Neuronal stem cell (in vitro differentiated cells): ENCODE measurements at regions not wholly inside any gene's neighbourhood (a gene's known extent, or its start where the extent isn't known, plus 50 kb on each side); places are given as distances from the start of the nearest gene placed in this dataset.
A peak's percentile ranks its signal among the peaks of the same experiment; 100 is the strongest.

Source experiments
- DNase-seq: peaks from one replicate; pipeline ENCODE4 v3.0.0-alpha.2; 2013; ENCODE audit warnings: low spot score
- H2AFZ ChIP-seq: one replicate; pipeline ENCODE4 v1.6.1; 2013; ENCODE audit warnings: mild to moderate bottlenecking, low read length, inconsistent platforms
- H2AK5ac ChIP-seq: 2 replicates; pipeline ENCODE4 v1.6.1; 2013; ENCODE audit warnings: low read depth, mild to moderate bottlenecking, inconsistent platforms, low read length, moderate library complexity, mixed read lengths
- H2BK120ac ChIP-seq: 2 replicates; pipeline ENCODE4 v1.6.1; 2013; ENCODE audit warnings: low read depth, mild to moderate bottlenecking, inconsistent platforms, low read length, moderate library complexity, mixed read lengths
- H2BK12ac ChIP-seq: one replicate; pipeline ENCODE4 v1.6.1; 2013; ENCODE audit warnings: low read length, inconsistent platforms
- H2BK15ac ChIP-seq: 2 replicates; pipeline ENCODE4 v1.6.1; 2013; ENCODE audit warnings: mild to moderate bottlenecking, low read length, inconsistent platforms, mixed read lengths
- H2BK5ac ChIP-seq: one replicate; pipeline ENCODE4 v1.6.1; 2013; ENCODE audit warnings: inconsistent platforms, mild to moderate bottlenecking, low read length, moderate library complexity
- H3K14ac ChIP-seq: one replicate; pipeline ENCODE4 v1.6.1; 2013; ENCODE audit warnings: low read length, inconsistent platforms
- H3K18ac ChIP-seq: 2 replicates; pipeline ENCODE4 v1.6.1; 2013; ENCODE audit warnings: low read length, inconsistent platforms
- H3K23ac ChIP-seq: 2 replicates; pipeline ENCODE4 v1.6.1; 2013; ENCODE audit warnings: low read depth, mild to moderate bottlenecking, mixed read lengths, low read length, inconsistent platforms; ENCODE audit not compliant: poor library complexity
- H3K27ac ChIP-seq: replicated peaks from 3 replicates; pipeline ENCODE4 v1.5.1; 2013; ENCODE audit warnings: low read length, inconsistent platforms
- H3K27me3 ChIP-seq, 3 experiments: 2 replicates each; pipeline ENCODE4 v1.6.1; 2013; ENCODE audit warnings: low read length in 3 of 3, mild to moderate bottlenecking in 2 of 3, inconsistent platforms in 1 of 3, low read depth in 1 of 3, mixed read lengths in 1 of 3, moderate library complexity in 1 of 3; ENCODE audit not compliant: control insufficient read depth in 3 of 3, insufficient read depth in 3 of 3
- H3K36me3 ChIP-seq, 2 donors: replicated peaks in 1 of 2; 2 replicates each; pipeline ENCODE4 v1.6.1; 2013; ENCODE audit warnings: low read length in 2 of 2; ENCODE audit not compliant: control insufficient read depth in 2 of 2, insufficient read depth in 2 of 2
- H3K4ac ChIP-seq: 2 replicates; pipeline ENCODE4 v1.6.1; 2013; ENCODE audit warnings: inconsistent platforms, mild to moderate bottlenecking, low read length, moderate library complexity
- H3K4me1 ChIP-seq, 2 donors: 1 replicate in 1 of 2; 2 replicates in 1 of 2; pipeline ENCODE4 v1.6.1; 2013; ENCODE audit warnings: low read length in 2 of 2, low read depth in 1 of 2; ENCODE audit not compliant: control insufficient read depth in 2 of 2, insufficient read depth in 1 of 2
- H3K4me2 ChIP-seq: one replicate; pipeline ENCODE4 v1.6.1; 2013; ENCODE audit warnings: mild to moderate bottlenecking, low read length, inconsistent platforms; ENCODE audit not compliant: insufficient read depth, poor library complexity, severe bottlenecking
- H3K4me3 ChIP-seq, 2 donors: 2 replicates each; pipeline ENCODE4 v1.5.1; 2013; ENCODE audit warnings: low read length in 2 of 2, mild to moderate bottlenecking in 2 of 2, inconsistent platforms in 1 of 2, moderate library complexity in 1 of 2
- H3K79me1 ChIP-seq: one replicate; pipeline ENCODE4 v1.6.1; 2013; ENCODE audit warnings: low read depth, mild to moderate bottlenecking, inconsistent platforms, low read length, moderate library complexity
- H3K9ac ChIP-seq: one replicate; pipeline ENCODE4 v1.6.1; 2013; ENCODE audit warnings: mild to moderate bottlenecking, low read depth, low read length, inconsistent platforms; ENCODE audit not compliant: poor library complexity
- H3K9me3 ChIP-seq, 2 donors: replicated peaks in 1 of 2; 2 replicates each; pipeline versions ENCODE3 to v1.6.1; 2013; ENCODE audit warnings: low read length in 2 of 2, mild to moderate bottlenecking in 2 of 2, inconsistent platforms in 1 of 2, low read depth in 1 of 2, mixed read lengths in 1 of 2, moderate library complexity in 1 of 2; ENCODE audit not compliant: control insufficient read depth in 2 of 2, insufficient read depth in 1 of 2
- H4K8ac ChIP-seq: one replicate; pipeline ENCODE4 v1.6.1; 2013; ENCODE audit warnings: low read depth, mild to moderate bottlenecking, inconsistent platforms, low read length, moderate library complexity
- H4K91ac ChIP-seq: one replicate; pipeline ENCODE4 v1.6.1; 2013; ENCODE audit warnings: low read length, low read depth, mild to moderate bottlenecking, inconsistent platforms; ENCODE audit not compliant: poor library complexity
- WGBS, 2 donors: extraction: QIAGEN DNeasy Blood & Tissue Kit; methylation state at CpG; one replicate each; pipeline ENCODE4 v1.1.7; 2013; ENCODE audit warnings: missing lambda C conversion rate in 2 of 2, mixed read lengths in 1 of 2; ENCODE audit not compliant: insufficient read length in 2 of 2, insufficient replicate concordance in 1 of 2; ENCODE audit errors: extremely low coverage in 2 of 2; 5-methylcytosine and 5-hydroxymethylcytosine counted together

DNA sequence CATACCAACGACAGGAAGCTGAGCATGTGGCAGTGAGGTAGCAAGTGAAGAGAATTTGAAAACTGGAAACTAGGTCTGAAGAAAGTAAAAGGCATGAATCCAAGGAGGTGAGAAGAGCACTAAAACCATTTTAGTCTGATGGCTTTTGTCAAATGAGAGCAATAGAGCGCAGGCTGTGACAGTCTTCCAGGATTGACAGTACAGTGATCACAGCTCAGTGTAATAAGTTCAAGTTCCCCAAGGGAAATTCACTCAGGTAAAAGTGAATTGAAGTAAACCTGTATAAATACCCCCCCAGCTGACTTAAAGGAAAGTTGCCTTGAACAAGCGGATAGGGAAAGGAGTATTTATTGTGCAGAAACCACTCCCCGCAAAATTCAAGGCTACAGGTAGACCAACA is 224.2 kb upstream of the CRBN start:
- Histone ChIP-seq H3K18ac (no peak overlapping the region), H3K36me3 (peaks cover 0 to 2% of the 10 kb centered on the region in 2 donors), H2AK5ac (no peak overlapping the region), H3K79me1 (no peaks in the 10 kb centered on the region), H3K27me3 (peaks cover 0 to 2% (median 0%) of the 10 kb centered on the region in 3 experiments), H4K91ac (no peak overlapping the region), H3K27ac (no peak overlapping the region), H3K23ac (no peak overlapping the region), H3K4me2 (no peak overlapping the region), H2AFZ (no peak overlapping the region), H2BK15ac (no peak overlapping the region), H3K4me3 (no peak overlapping the region), H3K14ac (no peak overlapping the region), H3K9me3 (peaks cover 10 to 14% of the 10 kb centered on the region in 2 donors), H4K8ac (no peak overlapping the region), H3K4ac (no peak overlapping the region), H3K9ac (no peak overlapping the region), H2BK12ac (no peak overlapping the region), H2BK5ac (no peak overlapping the region), H2BK120ac (no peak overlapping the region), H3K4me1 (peaks cover 3 to 8% of the 10 kb centered on the region in 2 donors)
- DNase-seq, result no peak
- WGBS, 2 donors, result no CpG with 5 or more reads among the region's 4 CpGs

DNA sequence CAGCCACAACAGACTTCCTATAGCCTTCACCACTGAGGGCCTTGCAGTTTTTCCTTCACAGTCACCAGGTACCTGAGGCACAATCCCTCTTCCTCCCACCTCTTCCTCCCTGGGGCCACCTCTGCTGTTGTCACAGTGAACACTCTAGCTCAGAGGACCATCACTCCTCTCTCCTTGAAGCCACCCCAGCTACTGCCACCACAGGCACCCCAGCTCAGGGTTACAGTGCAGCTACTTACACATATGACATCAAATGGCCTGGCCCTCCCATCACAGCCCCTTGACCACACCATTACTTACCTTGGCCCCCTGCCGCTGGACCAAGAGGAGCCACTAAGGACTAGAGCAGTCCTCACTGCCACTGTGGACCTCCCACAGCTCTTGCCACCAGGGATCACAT is 213.5 kb upstream of the CRBN start:
- Histone ChIP-seq H3K14ac (no peak overlapping the region), H3K79me1 (no peaks in the 10 kb centered on the region), H2BK120ac (no peak overlapping the region), H3K4me3 (no peak overlapping the region), H3K9ac (no peak overlapping the region), H3K4me2 (no peak overlapping the region), H2BK15ac (peak overlapping the region; percentile 27), H3K27me3 (no peaks in the 10 kb centered on the region), H3K9me3 (peaks cover 0 to 4% of the 10 kb centered on the region in 2 donors), H3K4me1 (peaks cover 2 to 12% of the 10 kb centered on the region in 2 donors), H2BK5ac (no peak overlapping the region), H2BK12ac (no peak overlapping the region), H3K4ac (no peak overlapping the region), H3K27ac (no peak overlapping the region), H3K23ac (peak overlapping the region; percentile 32), H3K18ac (peak overlapping the region; percentile 31), H2AFZ (peak overlapping the region; percentile 61), H3K36me3 (no peaks in the 10 kb centered on the region), H4K91ac (no peak overlapping the region), H2AK5ac (peak overlapping the region; percentile 23), H4K8ac (peak overlapping the region; percentile 66)
- no CpG with 5 or more reads among the region's 1 CpG for WGBS, 2 donors
- DNase-seq, result no peak

DNA sequence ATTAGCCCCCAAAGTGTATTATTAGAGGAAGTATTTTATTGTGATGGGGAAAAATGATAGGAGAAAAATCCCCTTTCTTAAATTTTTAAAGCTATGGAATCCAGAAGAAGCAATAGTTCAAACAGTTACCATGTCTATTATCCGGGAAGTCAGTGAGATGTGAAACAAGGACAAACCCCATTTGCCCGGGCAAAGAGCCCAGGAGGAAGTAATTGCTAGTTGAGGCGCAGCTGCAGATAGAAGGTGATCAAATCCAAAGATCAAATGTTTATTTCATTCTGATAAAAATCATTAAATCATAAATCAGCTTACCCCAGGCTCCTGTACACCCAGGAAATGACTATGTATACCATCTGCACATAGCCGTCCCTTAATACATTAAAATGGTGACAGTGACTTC is 204.0 kb upstream of the CRBN start:
- Histone ChIP-seq H3K9ac (no peak overlapping the region), H3K79me1 (no peaks in the 10 kb centered on the region), H3K9me3 (no peaks in the 10 kb centered on the region), H2BK15ac (no peak overlapping the region), H3K4me2 (no peak overlapping the region), H3K27ac (no peak overlapping the region), H4K91ac (no peak overlapping the region), H3K4me3 (no peak overlapping the region), H3K4ac (no peak overlapping the region), H4K8ac (no peak overlapping the region), H3K4me1 (no peaks in the 10 kb centered on the region), H3K36me3 (no peaks in the 10 kb centered on the region), H2BK5ac (no peak overlapping the region), H2BK120ac (no peak overlapping the region), H3K18ac (no peak overlapping the region), H2BK12ac (no peak overlapping the region), H3K27me3 (no peaks in the 10 kb centered on the region), H2AK5ac (no peak overlapping the region), H3K23ac (no peak overlapping the region), H3K14ac (no peak overlapping the region), H2AFZ (no peak overlapping the region)
- no peak for DNase-seq
- no CpG with 5 or more reads among the region's 4 CpGs for WGBS, 2 donors

DNA sequence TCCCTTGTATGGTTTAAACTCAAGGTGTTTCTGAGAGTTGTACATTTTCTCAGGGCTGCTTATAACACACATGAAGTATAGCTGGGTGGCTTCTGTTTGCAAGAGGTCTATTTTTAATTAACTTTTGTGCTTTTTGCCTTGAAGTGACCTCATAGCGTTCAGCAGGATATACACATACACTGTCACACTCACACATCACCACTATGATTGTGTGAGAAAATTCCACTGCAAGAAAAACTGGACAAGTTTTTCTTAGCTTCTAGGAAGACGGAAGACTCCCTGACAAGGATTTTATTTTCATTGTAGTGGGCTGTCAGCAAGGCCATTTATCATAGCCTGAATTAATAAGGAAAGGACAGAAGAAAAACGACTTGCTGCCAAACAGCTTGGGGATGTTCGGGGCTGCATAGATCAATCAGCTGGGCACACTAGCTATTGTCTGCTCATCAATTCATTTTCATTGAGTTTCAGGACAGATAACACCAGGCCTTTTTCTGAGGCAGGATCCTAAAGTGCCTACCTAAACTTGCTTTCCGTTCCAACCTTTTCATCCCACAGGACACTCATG is 192.8 kb upstream of the CRBN start:
- Histone ChIP-seq H3K4ac (no peak overlapping the region), H2BK120ac (no peak overlapping the region), H4K8ac (no peak overlapping the region), H2AK5ac (no peak overlapping the region), H3K18ac (no peak overlapping the region), H3K27ac (no peak overlapping the region), H4K91ac (no peak overlapping the region), H2BK12ac (no peak overlapping the region), H3K9ac (no peak overlapping the region), H3K36me3 (no peaks in the 10 kb centered on the region), H3K4me3 (no peak overlapping the region), H2AFZ (no peak overlapping the region), H3K4me1 (peaks cover 0 to 2% of the 10 kb centered on the region in 2 donors), H3K79me1 (no peaks in the 10 kb centered on the region), H3K4me2 (no peak overlapping the region), H3K9me3 (no peaks in the 10 kb centered on the region), H2BK15ac (no peak overlapping the region), H3K23ac (no peak overlapping the region), H2BK5ac (no peak overlapping the region), H3K14ac (no peak overlapping the region), H3K27me3 (no peaks in the 10 kb centered on the region)
- no CpG with 5 or more reads among the region's 5 CpGs for WGBS, 2 donors
- no peak for DNase-seq
